ENCODE measurements at regions not wholly inside any gene's neighbourhood (a gene's known extent, or its start where the extent isn't known, plus 50 kb on each side); places are given as distances from the start of the nearest gene placed in this dataset.

DNA sequence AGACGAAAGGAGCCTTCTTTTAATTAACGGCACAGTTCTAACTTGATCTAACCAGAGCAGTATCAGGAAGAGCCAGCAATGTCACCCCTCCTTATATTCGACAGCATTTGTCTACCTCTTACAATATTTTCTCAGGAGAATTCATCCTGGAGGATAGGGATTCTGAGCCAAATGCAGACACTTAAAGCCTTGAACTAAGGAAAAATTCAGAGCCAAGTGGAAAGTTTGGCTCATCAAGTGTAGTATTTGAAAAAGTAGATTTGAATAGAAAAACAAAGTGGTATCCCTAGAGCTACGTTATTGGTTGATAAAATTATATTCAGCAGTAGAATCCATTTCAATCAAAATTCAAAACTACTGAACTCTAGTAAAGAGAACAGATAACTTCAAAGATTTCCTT lies 732.0 kb upstream of the ADGRL2 start:
- no peak overlapping the region for H3K4me3 Mint-ChIP-seq

DNA sequence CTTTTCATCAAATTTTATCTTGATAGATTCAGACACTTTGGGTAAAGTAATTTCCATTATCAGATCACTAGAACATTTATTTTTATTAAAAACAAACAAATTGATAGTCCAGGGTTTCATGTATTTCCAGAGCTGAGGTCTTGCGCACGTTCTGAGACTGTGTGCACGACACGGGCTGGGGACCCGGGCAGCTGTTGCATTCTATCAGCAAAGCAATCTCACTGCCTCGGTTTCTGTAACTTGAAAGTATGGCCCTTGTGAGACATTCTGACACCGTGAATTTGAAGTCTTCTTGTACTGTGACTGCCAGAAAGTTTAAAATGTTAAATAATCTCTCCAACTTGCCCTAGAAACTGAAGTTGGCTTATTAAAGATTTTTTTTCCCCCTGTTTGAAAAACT lies 746.9 kb upstream of the ADGRL2 start:
- Mint-ChIP-seq H3K27me3 (ENCODE audit: low read depth) (no peaks in the 10 kb centered on the region), H3K9me3 (no peaks in the 10 kb centered on the region), H3K27ac (ENCODE audit: unreplicated experiment) (no peak overlapping the region), H3K36me3 (ENCODE audit: low read depth) (no peaks in the 10 kb centered on the region), H3K4me3 (no peak overlapping the region), H3K4me1 (peaks cover 5% of the 10 kb centered on the region)
- no peak for DNase-seq (ENCODE audit: low read depth, low spot score)
- no peak for TF ChIP-seq CTCF (conservative IDR thresholded peaks at IDR 0.05)

More for the DNA sequence above, 732.0 kb upstream of the ADGRL2 start:
- Mint-ChIP-seq H3K36me3 (ENCODE audit: low read depth) (no peaks in the 10 kb centered on the region), H3K27me3 (ENCODE audit: low read depth) (no peaks in the 10 kb centered on the region), H3K27ac (ENCODE audit: unreplicated experiment) (no peak overlapping the region), H3K9me3 (peaks cover 3% of the 10 kb centered on the region), H3K4me1 (no peaks in the 10 kb centered on the region)
- DNase-seq (ENCODE audit: low read depth, low spot score) = no peak
- no peak for TF ChIP-seq CTCF (conservative IDR thresholded peaks at IDR 0.05)

DNA sequence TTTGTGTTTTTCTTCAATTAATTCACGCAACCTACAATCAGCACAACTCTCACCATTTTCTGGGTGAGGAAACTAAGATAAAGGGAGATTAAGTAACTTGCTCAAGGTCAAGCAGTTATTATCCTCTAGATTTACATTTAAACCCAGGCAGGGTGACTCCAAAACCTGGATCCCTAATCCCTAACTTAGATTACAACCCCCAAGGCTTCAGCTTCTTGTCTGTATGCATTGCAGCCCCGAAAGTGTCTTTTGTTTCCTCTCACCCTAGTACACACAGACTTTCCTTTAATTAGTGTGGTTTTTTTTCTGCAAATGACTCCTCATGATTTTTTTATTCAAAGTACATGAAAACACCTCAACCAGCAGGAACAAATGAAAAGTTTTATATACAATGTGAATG lies 748.6 kb upstream of the ADGRL2 start:
- H3K4me1 Mint-ChIP-seq = peaks cover 5% of the 10 kb centered on the region
- no peak overlapping the region for H3K27ac Mint-ChIP-seq (ENCODE audit: unreplicated experiment)
- no peaks in the 10 kb centered on the region for H3K36me3 Mint-ChIP-seq (ENCODE audit: low read depth)
- TF ChIP-seq CTCF (conservative IDR thresholded peaks at IDR 0.05) = no peak
- DNase-seq (ENCODE audit: low read depth, low spot score) = no peak
- H3K9me3 Mint-ChIP-seq = no peaks in the 10 kb centered on the region
- H3K27me3 Mint-ChIP-seq (ENCODE audit: low read depth) = no peaks in the 10 kb centered on the region
- no peak overlapping the region for H3K4me3 Mint-ChIP-seq

- H3K9me3 Mint-ChIP-seq = no peaks in the 10 kb centered on the region
- TF ChIP-seq CTCF (conservative IDR thresholded peaks at IDR 0.05) = no peak
- H3K4me3 Mint-ChIP-seq = no peak overlapping the region
- H3K27me3 Mint-ChIP-seq (ENCODE audit: low read depth) = no peaks in the 10 kb centered on the region
- H3K36me3 Mint-ChIP-seq (ENCODE audit: low read depth) = no peaks in the 10 kb centered on the region
- peaks cover 5% of the 10 kb centered on the region for H3K4me1 Mint-ChIP-seq
- H3K27ac Mint-ChIP-seq (ENCODE audit: unreplicated experiment) = no peak overlapping the region
- no peak for DNase-seq (ENCODE audit: low read depth, low spot score)
Observed at GRCh38 chr1:81050390-81050789, 750.3 kb upstream of the ADGRL2 start.

DNA sequence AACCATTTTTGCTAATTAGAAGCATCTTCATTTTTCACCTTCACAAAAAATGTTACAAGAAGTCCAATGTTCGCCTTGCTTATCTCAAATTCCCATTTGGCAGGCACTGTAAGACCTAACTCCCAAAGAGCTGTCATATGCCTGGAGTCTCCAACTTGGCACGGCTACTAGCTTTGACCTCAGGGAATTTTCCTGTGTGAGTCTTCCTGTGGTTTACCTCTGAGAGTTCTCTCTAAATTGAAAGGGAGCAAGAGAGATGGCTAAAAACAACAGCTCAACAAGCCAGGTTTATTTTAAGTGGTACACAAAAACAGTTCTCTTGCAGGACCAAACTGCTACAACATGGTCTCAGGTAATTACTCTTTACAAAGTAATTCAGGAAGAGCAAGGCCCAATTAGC lies 756.0 kb upstream of the ADGRL2 start:
- no peak for TF ChIP-seq CTCF (conservative IDR thresholded peaks at IDR 0.05)
- no peaks in the 10 kb centered on the region for H3K4me1 Mint-ChIP-seq
- H3K9me3 Mint-ChIP-seq = no peaks in the 10 kb centered on the region
- no peak overlapping the region for H3K4me3 Mint-ChIP-seq
- no peaks in the 10 kb centered on the region for H3K36me3 Mint-ChIP-seq (ENCODE audit: low read depth)
- H3K27me3 Mint-ChIP-seq (ENCODE audit: low read depth) = no peaks in the 10 kb centered on the region
- no peak overlapping the region for H3K27ac Mint-ChIP-seq (ENCODE audit: unreplicated experiment)
- no peak for DNase-seq (ENCODE audit: low read depth, low spot score)

DNA sequence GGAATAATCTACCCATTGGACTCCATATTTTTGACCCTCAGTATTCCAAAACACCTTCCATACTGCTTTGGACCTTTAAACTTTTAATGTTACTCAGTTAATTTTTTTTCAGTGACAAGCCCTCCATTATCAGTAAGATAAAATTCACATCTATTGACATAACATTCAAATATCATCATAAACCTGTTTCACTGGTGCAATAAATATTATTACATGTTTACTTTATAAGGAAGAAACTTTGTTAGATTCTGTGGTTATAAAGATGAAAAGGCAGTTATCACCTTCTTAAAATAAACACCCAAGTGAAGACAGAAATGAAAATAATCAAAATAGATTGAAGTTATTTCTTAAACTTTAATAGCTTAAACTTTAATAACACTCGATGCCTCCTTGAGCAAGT lies 758.5 kb upstream of the ADGRL2 start:
- Mint-ChIP-seq H3K27ac (ENCODE audit: unreplicated experiment) (no peak overlapping the region), H3K4me1 (no peaks in the 10 kb centered on the region), H3K9me3 (no peaks in the 10 kb centered on the region), H3K4me3 (no peak overlapping the region), H3K27me3 (ENCODE audit: low read depth) (no peaks in the 10 kb centered on the region), H3K36me3 (ENCODE audit: low read depth) (peaks cover 2% of the 10 kb centered on the region)
- no peak for DNase-seq (ENCODE audit: low read depth, low spot score)
- no peak for TF ChIP-seq CTCF (conservative IDR thresholded peaks at IDR 0.05)
